T-helper 9 cell (primary cell): ENCODE measurements at regions not wholly inside any gene's neighbourhood (a gene's known extent, or its start where the extent isn't known, plus 50 kb on each side); places are given as distances from the start of the nearest gene placed in this dataset.

Source experiments
- DNase-seq: peaks from one replicate; pipeline ENCODE4 v3.0.0-alpha.2; 2020

- DNase-seq = no peak
Measured at GRCh38 chr12:88802096-88802706, 221.9 kb upstream of the KITLG start.

GRCh38 chr12:88801227-88802095, 221.2 kb upstream of the KITLG start:
- no peak for DNase-seq

- no peak for DNase-seq
Measured at GRCh38 chr12:88793096-88793495, 212.8 kb upstream of the KITLG start.

GRCh38 chr12:88790231-88790630, 210.0 kb upstream of the KITLG start:
- DNase-seq = no peak

GRCh38 chr12:88784166-88784565, 203.9 kb upstream of the KITLG start:
- DNase-seq = no peak

GRCh38 chr12:88782351-88782750, 202.1 kb upstream of the KITLG start:
- DNase-seq = no peak

GRCh38 chr12:88781909-88782308, 201.6 kb upstream of the KITLG start:
- DNase-seq = no peak

- DNase-seq = no peak
Measured at GRCh38 chr12:88778064-88778463, 197.8 kb upstream of the KITLG start.

- no peak for DNase-seq
Measured at GRCh38 chr12:88775742-88776151, 195.5 kb upstream of the KITLG start.

- no peak for DNase-seq
Measured at GRCh38 chr12:88767699-88768098, 187.4 kb upstream of the KITLG start.

GRCh38 chr12:88764781-88765480, 184.7 kb upstream of the KITLG start:
- no peak for DNase-seq

- DNase-seq = no peak
Measured at GRCh38 chr12:88763536-88764100, 183.3 kb upstream of the KITLG start.

GRCh38 chr12:88758176-88758575, 177.9 kb upstream of the KITLG start:
- DNase-seq = no peak

GRCh38 chr12:88756917-88757316, 176.6 kb upstream of the KITLG start:
- no peak for DNase-seq

GRCh38 chr12:88756153-88756552, 175.9 kb upstream of the KITLG start:
- DNase-seq = no peak

- no peak for DNase-seq
Measured at GRCh38 chr12:88753707-88754106, 173.4 kb upstream of the KITLG start.

GRCh38 chr12:88753066-88753465, 172.8 kb upstream of the KITLG start:
- no peak for DNase-seq

GRCh38 chr12:88752183-88752582, 171.9 kb upstream of the KITLG start:
- DNase-seq = no peak

- no peak for DNase-seq
Measured at GRCh38 chr12:88750867-88751543, 170.7 kb upstream of the KITLG start.

- no peak for DNase-seq
Measured at GRCh38 chr12:88746386-88746785, 166.1 kb upstream of the KITLG start.

- no peak for DNase-seq
Measured at GRCh38 chr12:88743946-88744685, 163.8 kb upstream of the KITLG start.

- DNase-seq = no peak
Measured at GRCh38 chr12:88737838-88738472, 157.7 kb upstream of the KITLG start.
